HG03280 (cell line): ENCODE measurements at regions not wholly inside any gene's neighbourhood (a gene's known extent, or its start where the extent isn't known, plus 50 kb on each side); places are given as distances from the start of the nearest gene placed in this dataset.

Experiments used
- ATAC-seq: cut with Tn5 transposase; IDR thresholded peaks from one replicate; pipeline ENCODE4 v1.9.1; 2021; ENCODE audit warnings: mild to moderate bottlenecking, moderate library complexity; ENCODE audit not compliant: unreplicated experiment

GRCh38 chr4:170657761-170658160 is 568.0 kb upstream of the AADAT start:
- no peak for ATAC-seq

GRCh38 chr4:170656506-170656905 is 566.8 kb upstream of the AADAT start:
- ATAC-seq, result no peak

GRCh38 chr4:170652571-170652970 is 562.8 kb upstream of the AADAT start:
- no peak for ATAC-seq

- ATAC-seq, result no peak
Measured at GRCh38 chr4:170651786-170652185, 562.0 kb upstream of the AADAT start.

- no peak for ATAC-seq
Measured at GRCh38 chr4:170627418-170627817, 537.7 kb upstream of the AADAT start.

GRCh38 chr4:170623899-170624298 is 534.1 kb upstream of the AADAT start:
- no peak for ATAC-seq

- no peak for ATAC-seq
Measured at GRCh38 chr4:170610434-170610833, 520.7 kb upstream of the AADAT start.

- ATAC-seq, result no peak
Measured at GRCh38 chr4:170599894-170600293, 510.1 kb upstream of the AADAT start.

GRCh38 chr4:170591076-170591475 is 501.3 kb upstream of the AADAT start:
- ATAC-seq, result no peak

GRCh38 chr4:170589597-170590191 is 499.9 kb upstream of the AADAT start:
- peak; percentile 97 for ATAC-seq

- no peak for ATAC-seq
Measured at GRCh38 chr4:170581969-170582368, 492.2 kb upstream of the AADAT start.

- no peak for ATAC-seq
Measured at GRCh38 chr4:170581322-170581721, 491.6 kb upstream of the AADAT start.

- no peak for ATAC-seq
Measured at GRCh38 chr4:170580651-170581050, 490.9 kb upstream of the AADAT start.

GRCh38 chr4:170538821-170539473 is 449.2 kb upstream of the AADAT start:
- no peak for ATAC-seq

GRCh38 chr4:170529748-170530722 is 440.3 kb upstream of the AADAT start:
- no peak for ATAC-seq

GRCh38 chr4:170526471-170526870 is 436.7 kb upstream of the AADAT start:
- no peak for ATAC-seq

GRCh38 chr4:170522427-170522970 is 432.7 kb upstream of the AADAT start:
- ATAC-seq, result no peak

GRCh38 chr4:170497689-170498088 is 407.9 kb upstream of the AADAT start:
- no peak for ATAC-seq

GRCh38 chr4:170497112-170497511 is 407.4 kb upstream of the AADAT start:
- ATAC-seq, result no peak

- no peak for ATAC-seq
Measured at GRCh38 chr4:170491981-170492380, 402.2 kb upstream of the AADAT start.

GRCh38 chr4:170476351-170476750 is 386.6 kb upstream of the AADAT start:
- no peak for ATAC-seq
